ENCODE measurements at regions not wholly inside any gene's neighbourhood (a gene's known extent, or its start where the extent isn't known, plus 50 kb on each side); places are given as distances from the start of the nearest gene placed in this dataset.
"Not testable (repeated sequence)": the region's sequence is repeated elsewhere in the genome, so short reads cannot be mapped to it uniquely, and the experiment has no call there.

DNA sequence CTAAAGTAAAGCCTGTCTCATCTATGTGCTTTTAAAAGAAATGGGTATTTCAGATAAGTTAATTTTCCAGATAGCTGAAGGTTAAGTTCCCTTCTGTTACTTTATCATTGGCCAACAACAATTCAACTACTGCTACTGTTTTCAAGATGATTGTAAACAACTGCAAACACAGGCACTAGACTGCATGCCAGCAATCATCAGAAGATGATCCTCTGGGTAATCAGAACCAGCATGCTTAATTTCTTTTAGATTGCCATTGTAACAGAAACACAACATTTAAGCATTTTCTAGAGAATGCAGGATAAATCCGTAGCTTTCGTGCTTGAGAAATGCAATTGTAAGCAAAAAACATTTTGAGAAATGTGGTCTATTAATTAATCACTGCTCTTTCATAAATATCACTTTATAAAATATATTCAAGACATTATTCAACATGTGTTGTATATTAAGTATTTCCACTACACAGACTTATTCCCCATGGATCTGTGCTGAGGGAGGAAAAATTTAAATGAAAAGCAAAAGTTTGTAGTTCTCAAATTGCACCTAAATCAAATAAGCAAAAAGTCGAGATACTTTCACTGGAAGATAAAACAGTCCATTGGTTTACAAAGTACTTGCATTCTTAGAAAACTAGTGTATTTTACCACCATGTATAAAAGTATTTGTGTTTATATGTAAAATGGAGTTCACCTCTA, 133.7 kb downstream of the ATL2 start:
- DNase-seq (ENCODE audit: low read depth in 2 of 2), result no peak

DNA sequence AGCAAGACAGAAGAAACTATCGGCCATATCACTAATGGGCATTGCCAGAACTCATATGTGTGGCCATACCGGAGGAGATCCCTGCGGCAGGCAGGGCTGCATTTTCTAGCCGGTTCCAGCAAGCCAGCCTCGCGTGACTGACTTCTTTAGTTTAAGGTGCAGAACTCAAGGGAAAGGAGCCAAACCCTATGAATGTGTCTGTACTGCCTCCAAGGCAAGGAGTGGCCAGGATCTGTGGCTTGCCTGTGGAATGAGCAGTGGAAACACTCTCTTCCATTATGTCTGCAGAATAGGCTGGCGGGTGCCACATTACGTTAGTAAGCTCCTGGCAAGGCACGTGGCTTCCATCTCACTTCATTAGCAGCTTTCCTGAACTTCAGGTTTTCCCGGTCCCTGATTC, 137.6 kb downstream of the ATL2 start:
- DNase-seq (ENCODE audit: low read depth in 2 of 2), result no peak

DNA sequence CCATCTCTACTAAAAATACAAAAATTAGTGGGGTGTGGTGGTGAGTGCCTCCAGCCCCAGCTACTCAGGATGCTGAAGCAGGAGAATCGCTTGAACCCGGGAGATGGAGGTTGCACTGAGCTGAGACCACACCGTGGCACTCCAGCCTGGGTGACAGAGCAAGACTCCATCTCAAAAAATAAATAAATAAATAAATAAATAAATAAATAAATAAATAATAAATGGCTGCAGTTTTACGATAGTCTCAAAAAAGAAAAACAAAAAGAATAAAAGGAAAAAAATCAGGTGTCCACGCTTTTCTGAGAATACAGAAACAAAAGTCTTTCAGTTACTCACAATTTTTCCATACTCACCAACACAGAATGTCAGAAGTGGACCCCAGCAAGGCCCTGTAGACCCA, 138.4 kb downstream of the ATL2 start:
- not testable (repeated sequence) for DNase-seq (ENCODE audit: low read depth in 2 of 2)

GRCh38 chr2:38237311-38237710, 139.8 kb downstream of the ATL2 start:
- DNase-seq (ENCODE audit: low read depth in 2 of 2), result no peak

GRCh38 chr2:38233231-38233983, 143.7 kb downstream of the ATL2 start:
- DNase-seq (ENCODE audit: low read depth in 2 of 2), result no peak

DNA sequence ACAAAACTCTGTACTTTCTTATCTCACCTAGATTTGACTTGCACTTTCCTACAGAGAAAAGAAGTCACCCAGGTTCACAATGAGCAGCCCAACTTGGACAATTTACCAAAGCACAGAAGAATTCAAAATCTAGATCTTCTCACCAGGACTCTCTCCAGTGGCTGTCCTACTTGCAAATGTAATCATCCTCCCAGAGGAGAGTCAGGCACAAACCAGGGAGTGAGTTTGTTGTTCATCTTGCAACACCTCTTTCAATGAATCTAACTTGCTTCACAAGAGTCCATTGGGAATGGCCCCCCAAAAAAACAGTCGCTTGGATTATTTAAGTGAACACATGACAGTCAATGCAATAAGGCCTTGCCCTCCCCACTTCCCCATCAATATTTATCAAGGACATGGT, 144.6 kb downstream of the ATL2 start:
- DNase-seq (ENCODE audit: low read depth in 2 of 2), result no peak

- no peak for DNase-seq (ENCODE audit: low read depth in 2 of 2)
Observed at GRCh38 chr2:38230756-38231155, 146.3 kb downstream of the ATL2 start.

DNA sequence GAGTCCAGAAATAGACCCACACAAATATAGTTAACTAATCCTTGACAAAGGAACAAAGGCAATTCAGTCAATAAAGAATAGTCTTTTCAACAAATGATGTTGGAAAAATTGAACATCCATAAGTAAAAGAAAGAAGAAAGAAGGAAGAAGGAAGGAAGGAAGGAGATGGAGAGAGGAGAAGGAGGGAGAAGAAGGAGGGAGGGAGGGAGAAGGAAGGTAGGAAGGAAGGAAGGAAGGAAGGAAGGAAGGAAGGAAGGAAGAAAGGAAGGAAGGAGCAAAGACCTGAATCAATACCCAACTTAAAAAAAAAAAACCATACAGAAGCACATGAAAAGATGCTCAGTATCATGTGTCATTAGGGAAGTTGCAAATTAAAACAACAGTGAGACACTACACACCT, 148.3 kb downstream of the ATL2 start:
- DNase-seq (ENCODE audit: low read depth in 2 of 2), result no peak

DNA sequence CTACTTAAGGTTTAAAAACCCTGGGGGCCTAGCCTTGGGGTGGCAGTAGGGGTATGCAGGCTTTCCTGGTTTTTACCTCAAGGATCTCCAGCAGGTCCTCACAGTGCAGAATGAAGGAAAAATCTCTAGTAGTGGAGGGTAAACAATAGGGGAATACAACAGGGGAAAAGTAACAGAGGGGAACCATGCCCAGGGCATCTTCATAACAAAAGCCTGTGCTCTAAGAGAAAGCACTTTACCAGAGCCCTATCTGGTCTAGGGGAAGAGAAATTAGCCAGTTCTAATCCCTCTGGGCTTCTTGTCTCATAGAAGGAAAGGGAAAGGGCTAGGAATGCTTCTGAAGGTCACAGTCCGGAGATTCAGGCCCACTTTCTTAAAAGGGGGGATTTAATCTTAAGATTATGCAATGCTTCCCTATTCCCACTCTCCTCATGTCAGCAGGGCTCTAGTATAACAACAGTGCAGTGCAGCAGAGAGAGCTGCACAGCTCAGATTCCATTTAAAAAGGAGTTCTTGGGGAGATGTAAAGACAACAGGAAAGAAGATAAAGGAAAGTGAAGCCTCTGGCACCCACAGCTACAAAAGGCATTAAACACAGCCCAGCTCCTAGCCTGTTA, 149.0 kb upstream of the CYP1B1 start:
- DNase-seq (ENCODE audit: low read depth in 2 of 2), result no peak

DNA sequence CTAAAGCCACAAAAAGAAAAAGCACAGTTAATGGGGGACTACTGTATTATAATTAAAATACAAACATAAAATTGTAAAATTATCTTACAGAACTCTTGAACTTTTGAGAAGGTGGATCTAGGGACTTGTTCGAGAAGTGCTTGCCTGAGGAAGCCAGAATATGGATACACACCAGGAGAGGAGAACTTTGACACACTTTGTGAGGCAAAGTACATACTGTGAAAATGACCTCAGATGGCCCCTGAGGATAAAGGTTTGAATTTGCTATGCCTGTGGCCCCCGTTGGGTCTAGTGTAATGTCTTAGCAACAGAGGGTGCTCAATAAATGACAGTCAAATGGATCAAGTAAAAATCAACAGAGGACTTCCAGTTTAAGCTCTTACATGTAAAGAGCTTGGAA, 148.2 kb upstream of the CYP1B1 start:
- no peak for DNase-seq (ENCODE audit: low read depth in 2 of 2)

GRCh38 chr2:38223256-38223655, 147.3 kb upstream of the CYP1B1 start:
- DNase-seq (ENCODE audit: low read depth in 2 of 2), result no peak

- DNase-seq (ENCODE audit: low read depth in 2 of 2), result no peak
Observed at GRCh38 chr2:38220164-38220563, 144.2 kb upstream of the CYP1B1 start.

DNA sequence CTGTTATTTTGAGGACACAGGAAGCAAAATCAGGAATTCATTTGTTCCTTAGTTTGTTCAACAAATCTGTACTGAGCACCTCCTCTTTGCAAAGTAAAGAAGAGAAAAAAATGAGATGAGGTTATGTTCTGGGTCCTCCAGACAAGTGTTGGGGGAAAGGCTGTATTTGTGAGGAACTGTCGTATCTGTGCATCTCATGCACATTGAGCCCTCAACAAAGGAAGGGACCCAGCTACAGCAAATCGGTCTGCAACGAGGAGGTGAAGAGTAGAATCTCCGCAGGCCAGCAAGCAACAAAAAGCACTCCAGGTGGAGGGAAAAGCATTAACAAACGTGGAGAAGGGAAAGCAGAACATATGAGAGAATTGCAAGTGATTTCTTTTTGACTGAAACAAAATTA, 143.0 kb upstream of the CYP1B1 start:
- DNase-seq (ENCODE audit: low read depth in 2 of 2), result no peak

DNA sequence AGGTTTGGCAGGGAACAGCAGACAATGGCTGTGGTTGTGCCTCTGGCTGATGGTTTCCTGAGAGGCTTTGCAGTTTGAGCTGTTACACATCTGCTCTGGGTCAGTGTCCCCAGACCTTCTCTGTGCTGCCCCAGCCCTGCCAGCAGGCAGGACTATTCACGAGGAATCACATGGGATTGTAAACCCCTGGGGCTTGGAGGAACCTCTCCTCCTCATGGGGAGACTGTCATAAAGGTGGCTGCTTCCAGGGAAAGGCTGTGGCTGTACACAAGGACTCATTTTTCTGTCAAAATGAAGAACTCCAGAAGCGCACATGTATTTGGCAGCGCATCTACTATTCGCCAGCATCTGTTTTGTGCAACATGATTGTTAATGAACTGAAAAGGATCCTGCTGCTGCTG, 142.6 kb upstream of the CYP1B1 start:
- DNase-seq (ENCODE audit: low read depth in 2 of 2), result no peak

DNA sequence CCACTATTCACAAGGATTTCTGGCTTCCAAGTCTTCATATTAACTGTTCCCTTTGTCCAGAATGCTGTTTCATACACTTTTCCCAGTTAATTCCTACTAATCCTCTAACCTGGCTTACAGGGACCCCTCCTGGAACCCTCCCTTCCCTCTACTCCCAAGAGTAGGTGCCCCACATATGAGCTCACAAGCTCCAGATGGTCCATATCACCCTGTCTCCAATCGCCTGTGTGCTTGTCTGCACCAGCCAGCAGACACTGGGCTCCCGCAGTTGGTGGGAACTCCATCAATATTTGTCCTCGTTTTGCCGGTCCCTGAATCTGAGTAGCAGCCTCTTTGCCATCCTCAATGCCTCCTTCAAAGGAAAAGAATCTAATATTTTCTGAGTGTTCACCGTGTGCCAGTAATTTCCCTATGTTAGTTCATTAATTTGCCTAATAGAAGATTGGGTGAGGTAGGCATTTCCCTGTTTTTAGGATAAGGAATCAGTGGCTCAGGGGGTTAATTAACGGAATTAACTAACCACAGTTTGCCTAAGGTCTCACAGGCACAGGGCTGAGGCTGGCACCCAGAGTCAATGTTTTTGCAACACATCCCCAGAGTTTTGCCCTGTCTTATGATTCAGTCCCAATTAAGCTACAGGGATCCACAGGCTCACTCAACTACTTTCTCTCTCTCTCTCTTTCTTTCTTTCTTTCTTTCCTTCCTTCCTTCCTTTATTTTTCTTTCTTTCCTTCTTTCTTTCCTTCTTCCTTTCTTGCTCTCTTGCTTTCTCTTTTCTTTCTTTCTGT, 141.6 kb upstream of the CYP1B1 start:
- no peak for DNase-seq (ENCODE audit: low read depth in 2 of 2)

DNA sequence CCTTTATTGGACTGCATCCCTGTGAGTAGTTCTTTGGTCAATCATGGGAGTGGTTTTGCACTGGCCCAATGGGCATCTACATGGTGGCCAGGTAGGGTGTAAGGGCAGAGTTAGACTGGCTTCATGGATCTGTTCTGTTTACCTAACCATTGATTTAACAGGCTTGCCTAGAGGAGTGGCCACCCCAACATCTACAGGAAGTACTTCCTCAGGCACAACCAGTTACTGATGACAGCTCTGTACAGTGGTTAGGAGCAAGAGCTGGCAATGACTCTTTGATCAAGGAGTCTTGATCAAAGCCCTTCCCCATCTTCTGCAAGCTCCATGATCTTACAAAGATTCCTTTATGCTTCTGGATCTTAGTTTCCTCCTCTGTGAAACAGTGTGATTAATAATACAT, 140.9 kb upstream of the CYP1B1 start:
- DNase-seq (ENCODE audit: low read depth in 2 of 2), result no peak

DNA sequence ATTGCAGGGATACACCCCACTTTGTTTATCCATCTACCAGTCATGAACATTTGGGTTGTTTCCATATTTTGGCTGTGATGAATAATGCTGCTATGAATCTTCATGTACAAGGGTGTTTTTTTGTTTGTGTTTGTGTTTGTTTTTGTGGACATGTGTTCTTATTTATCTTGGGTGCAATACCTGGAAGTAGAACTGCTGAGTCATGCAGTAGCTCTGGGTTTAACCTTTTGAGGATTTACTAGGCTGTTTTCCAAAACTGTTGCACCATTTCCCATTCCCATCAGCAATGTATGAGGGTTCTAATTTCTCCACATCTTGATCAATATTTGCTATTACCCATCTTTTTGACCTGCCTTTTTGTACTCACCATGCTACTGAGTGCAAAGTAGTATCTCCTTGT, 140.0 kb upstream of the CYP1B1 start:
- DNase-seq (ENCODE audit: low read depth in 2 of 2), result no peak

- no peak for DNase-seq (ENCODE audit: low read depth in 2 of 2)
Observed at GRCh38 chr2:38215522-38215921, 139.6 kb upstream of the CYP1B1 start.

DNA sequence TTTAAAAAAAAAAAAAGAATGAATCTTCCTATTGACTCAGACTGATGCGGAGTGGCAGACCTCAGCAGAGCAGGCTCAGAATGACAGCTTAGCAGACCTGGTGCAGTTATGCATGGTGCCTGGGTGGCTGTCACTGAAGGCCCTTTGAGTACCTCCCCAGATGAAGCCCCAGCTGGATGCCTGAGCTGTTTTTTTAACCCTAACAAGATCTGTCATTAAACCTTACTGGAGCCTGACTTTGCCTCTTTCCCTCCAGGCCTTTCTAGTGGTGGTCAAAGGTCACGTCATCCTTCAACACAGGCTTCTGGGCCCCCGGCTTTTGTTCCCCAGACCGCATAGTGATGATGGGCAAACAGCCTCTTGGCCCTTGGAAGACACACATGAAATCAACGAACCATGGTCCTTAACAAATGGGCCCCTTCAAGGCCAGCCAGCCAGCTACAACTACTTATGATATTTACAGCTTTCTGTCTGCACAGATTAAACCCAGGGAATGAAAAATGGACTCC, 138.3 kb upstream of the CYP1B1 start:
- no peak for DNase-seq (ENCODE audit: low read depth in 2 of 2)

DNA sequence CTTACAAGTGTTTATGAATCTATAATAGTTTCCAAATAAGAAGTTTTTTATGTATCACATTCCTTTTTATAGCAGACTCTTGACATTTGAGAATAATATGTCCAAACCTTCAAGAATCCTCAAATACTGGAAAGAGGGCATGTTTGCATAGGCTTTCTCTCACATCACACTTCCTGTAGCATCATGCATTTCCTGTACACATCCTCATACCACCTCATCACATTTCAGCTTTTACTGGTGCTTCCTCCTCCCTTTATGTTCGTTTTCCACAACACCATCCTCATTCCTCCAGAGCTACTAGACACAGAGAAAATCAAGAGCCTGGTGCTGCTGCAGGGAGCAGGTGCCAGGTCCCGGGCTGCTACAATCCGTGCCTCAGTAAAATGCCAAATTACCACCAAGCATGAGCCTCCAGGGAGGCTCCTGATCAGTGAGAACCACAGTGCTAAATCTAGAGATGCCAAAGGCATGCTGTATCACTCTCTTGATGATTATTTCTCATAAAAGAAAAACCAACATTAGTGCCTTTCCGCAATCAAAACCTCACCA, 137.7 kb upstream of the CYP1B1 start:
- no peak for DNase-seq (ENCODE audit: low read depth in 2 of 2)

GRCh38 chr2:38212312-38212711, 136.4 kb upstream of the CYP1B1 start:
- no peak for DNase-seq (ENCODE audit: low read depth in 2 of 2)

- no peak for DNase-seq (ENCODE audit: low read depth in 2 of 2)
Observed at GRCh38 chr2:38207168-38207567, 131.2 kb upstream of the CYP1B1 start.
